ENCODE measurements at regions not wholly inside any gene's neighbourhood (a gene's known extent, or its start where the extent isn't known, plus 50 kb on each side); places are given as distances from the start of the nearest gene placed in this dataset.
"Not testable (repeated sequence)": the region's sequence is repeated elsewhere in the genome, so short reads cannot be mapped to it uniquely, and the experiment has no call there.

DNA sequence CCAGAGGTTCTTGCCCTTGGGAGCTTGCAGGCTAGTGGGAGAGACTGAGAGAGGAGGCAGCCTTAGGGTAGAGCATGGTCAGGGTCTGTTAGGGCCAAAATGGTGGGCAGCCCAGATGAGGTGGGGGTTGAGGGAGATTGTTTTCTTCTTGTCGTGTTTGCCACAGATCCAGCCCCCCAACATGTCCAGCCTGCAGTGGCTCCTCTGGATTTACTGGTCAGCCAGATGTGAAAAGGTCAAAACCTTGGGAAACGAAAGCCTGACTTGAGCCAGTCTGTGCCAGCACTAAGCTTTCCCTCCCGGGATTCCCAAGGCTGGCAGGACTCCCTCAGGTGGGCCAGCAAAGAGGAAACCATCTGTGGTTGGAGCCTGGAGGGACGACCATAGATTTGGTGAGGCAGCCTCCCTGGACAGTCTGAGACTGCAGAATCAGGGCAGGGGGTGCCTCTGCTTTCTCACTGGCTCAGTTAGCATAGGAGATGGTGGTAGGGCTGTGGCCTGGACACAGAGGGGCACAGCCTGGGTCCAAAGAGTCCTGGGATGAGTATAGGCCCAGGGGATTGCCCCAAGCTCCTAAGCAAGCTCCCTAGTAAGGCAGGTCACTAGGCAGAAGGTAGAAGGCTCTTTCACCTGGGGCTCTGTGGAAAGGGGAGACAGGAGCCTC is 51.2 kb upstream of the PRR23C start:
- DNase-seq: no peak
- in situ Hi-C loops (cut with HindIII; ENCODE audit: low pct_ligation_motif_present, low pct_unique_long_range_greater_than_20kb, low sequenced_read_pairs): no loop called here

- in situ Hi-C loops (cut with HindIII; ENCODE audit: low pct_ligation_motif_present, low pct_unique_long_range_greater_than_20kb, low sequenced_read_pairs): no loop called here
- no peak for DNase-seq
Measured at GRCh38 chr3:139096670-139097069, 52.0 kb upstream of the PRR23C start.

DNA sequence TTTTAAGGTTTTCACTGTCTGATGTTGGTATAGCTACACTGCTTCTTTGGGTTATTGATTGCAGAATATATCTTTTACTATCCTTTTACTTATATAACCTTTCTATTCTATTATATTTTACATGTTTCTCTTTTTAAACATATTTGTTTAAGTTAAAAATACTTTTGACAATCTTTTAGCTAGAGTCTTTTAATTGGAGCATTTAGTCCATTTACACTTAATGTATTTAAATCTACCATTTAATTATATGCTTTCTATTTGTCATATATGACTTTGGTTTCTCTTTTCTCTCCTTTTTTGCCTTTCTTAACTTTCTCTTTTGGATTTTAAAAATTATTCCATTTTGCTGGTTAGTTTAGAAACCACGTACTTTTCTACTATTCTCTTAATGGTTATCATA is 53.7 kb upstream of the PRR23C start:
- DNase-seq: no peak
- in situ Hi-C loops (cut with HindIII; ENCODE audit: low pct_ligation_motif_present, low pct_unique_long_range_greater_than_20kb, low sequenced_read_pairs): no loop called here

DNA sequence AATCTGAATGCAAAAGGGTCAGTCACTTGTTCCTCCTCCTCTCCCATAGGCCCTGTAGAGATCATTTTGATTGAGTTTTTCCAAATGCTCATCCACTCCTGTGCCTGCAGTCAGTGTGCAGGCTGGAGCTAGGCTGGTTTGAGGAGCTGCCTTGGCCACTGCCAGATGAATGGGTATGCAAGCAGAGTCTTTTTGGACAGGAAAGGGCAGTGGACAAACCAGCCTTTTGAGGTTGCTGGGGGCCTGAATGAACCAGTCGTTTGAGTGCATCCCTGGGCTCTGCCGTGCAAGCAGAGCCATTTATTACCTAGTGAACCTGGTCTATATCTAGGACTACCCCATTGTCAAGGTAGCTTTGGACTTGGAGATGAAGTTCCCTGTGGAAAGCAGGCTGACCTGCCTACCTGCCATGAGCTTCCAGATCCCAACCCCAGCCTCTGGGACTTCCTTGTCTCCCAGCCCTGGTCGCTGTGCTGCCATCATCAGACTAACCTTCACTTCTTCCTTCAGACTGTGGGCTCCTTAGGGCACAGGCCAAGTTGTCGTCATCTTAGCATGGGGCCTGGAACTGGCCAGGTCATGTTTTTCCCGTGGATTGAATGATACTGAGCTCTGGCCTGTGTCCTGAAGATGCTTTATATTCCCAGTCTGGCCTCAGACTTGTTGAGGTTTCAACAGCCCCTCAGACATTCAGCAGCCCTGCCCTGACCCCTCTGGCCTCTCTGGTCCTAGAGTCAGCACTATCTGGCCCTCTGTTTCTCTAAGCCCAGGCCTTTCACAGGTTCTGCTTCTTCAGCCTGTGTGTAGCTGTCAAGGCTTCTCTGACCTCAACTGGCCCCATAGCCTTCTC is 55.5 kb upstream of the PRR23C start:
- no peak for DNase-seq
- in situ Hi-C loops (cut with HindIII; ENCODE audit: low pct_ligation_motif_present, low pct_unique_long_range_greater_than_20kb, low sequenced_read_pairs): loop anchor here (25.0 kb wide), 1 partner anchor 212 kb away; no protein-coding TSS in a partner anchor

GRCh38 chr3:139100821-139101220 is 56.1 kb upstream of the PRR23C start:
- in situ Hi-C loops (cut with HindIII; ENCODE audit: low pct_ligation_motif_present, low pct_unique_long_range_greater_than_20kb, low sequenced_read_pairs): loop anchor here (25.0 kb wide), 1 partner anchor 211 kb away; no protein-coding TSS in a partner anchor
- DNase-seq: no peak

DNA sequence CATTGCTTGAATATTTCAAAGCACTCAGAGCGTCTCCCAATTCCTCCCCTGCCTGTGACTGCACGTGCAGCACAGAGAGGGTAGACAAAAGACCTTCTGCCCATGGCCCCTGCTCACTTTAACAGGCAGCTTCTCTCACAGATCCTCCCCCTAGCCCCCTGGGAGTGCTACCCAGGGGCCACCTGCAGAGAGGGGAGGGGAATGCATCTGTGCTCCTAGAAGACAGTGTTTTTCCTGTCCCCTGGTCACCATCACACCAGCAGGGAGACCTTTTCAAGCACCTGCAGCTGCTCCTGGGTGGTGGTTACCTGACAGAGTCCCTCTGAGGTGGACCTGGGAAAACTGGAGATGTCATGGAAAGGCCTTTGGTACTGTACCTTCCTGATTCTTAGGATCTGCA is 56.7 kb upstream of the PRR23C start:
- DNase-seq: no peak
- in situ Hi-C loops (cut with HindIII; ENCODE audit: low pct_ligation_motif_present, low pct_unique_long_range_greater_than_20kb, low sequenced_read_pairs): loop anchor here (25.0 kb wide), 1 partner anchor 211 kb away; no protein-coding TSS in a partner anchor

DNA sequence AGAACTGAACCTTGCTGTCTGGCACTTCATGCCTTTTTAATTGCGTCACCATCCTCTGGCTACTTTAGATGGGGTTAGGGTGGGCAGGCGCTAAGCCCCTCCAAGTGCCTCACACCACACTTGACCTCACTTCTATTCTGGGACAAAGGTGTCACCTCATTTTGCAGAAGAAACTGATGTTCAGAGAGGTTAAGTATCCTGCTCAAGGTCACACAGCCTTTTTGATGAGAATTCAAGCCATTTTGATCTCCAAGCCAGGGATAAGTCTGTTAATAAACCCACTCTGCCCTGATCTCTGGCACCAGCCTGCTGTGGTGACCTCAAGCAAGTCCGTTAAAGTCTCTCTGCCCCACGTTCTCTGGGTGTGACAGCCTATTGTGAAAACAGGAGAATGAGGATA is 58.8 kb upstream of the PRR23C start:
- DNase-seq: no peak

GRCh38 chr3:139104062-139104461 is 59.4 kb upstream of the PRR23C start:
- DNase-seq: no peak
- in situ Hi-C loops (cut with HindIII; ENCODE audit: low pct_ligation_motif_present, low pct_unique_long_range_greater_than_20kb, low sequenced_read_pairs): loop anchor here (25.0 kb wide), 1 partner anchor 208 kb away; no protein-coding TSS in a partner anchor

More for the DNA sequence above, 58.8 kb upstream of the PRR23C start:
- in situ Hi-C loops (cut with HindIII; ENCODE audit: low pct_ligation_motif_present, low pct_unique_long_range_greater_than_20kb, low sequenced_read_pairs): loop anchor here (25.0 kb wide), 1 partner anchor 209 kb away; no protein-coding TSS in a partner anchor

DNA sequence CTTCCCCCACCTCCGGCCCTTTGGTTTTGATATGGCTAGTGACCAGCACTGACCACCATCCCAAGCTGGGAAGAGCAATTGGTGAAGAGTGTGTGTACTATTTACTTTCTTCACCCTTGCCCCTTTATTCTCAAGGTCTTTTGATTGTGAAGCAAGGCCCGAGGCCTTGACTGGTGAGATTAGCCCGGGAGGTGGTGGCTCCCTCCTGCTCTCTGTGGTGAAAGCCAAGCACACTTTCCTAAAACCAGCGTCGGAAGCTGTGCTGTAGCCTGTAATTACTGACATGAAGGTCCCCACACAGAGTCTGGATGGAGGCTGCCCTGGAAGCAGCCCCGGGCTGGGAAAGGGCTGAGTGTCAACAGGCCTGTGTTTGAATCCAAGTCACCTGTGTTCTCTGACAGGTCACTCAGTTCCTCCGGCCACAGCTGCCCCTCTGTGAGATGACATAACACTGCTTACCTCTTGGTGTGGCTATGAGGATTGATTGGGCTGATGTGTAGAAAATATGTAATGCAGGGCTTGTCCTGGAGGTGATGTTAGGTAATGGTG is 60.5 kb upstream of the PRR23C start:
- in situ Hi-C loops (cut with HindIII; ENCODE audit: low pct_ligation_motif_present, low pct_unique_long_range_greater_than_20kb, low sequenced_read_pairs): loop anchor here (25.0 kb wide), 1 partner anchor 207 kb away; no protein-coding TSS in a partner anchor
- DNase-seq: no peak

DNA sequence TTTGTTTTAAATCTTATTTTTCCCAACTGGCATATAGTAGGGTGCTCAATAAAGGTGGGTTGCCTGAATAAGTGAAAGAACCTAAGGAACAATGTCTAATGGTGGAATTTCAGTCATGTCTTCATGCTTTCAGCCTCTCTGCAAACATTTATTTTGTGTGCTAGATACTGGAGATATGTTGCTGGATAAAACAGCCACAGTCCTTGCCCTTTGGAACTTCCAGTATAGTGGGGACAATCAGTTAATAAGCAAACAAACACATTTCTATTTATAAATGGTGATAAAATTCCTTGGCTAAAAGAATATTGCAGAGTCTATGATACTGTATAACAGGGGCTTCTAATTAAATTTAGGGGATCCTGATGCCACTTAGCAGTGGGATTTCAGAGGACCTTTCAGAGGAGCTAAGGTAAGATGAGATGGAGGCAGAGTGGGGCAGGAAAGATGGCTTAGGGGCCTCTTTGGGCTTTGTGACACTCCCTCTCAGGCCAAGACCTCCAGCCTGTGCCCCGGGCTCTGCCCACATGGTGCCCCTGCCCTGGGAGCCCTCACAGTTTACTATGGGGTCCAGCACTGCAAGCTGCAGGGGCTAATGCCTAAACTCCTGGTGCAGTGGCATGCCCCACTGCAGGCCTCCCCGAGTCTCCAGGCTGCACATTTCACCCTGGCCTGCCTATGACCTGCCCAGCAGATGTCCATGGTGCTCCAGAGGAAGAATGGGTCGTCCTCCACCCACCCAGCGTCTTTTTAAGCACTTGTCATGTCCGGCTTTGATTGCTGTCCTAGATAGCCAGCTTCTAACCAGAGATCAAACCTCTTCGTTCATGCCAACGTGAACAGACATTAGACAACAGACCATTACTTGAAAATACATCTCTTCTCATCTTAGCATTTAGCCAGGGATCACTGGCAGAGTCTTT is 61.6 kb upstream of the PRR23C start:
- no peak for DNase-seq
- in situ Hi-C loops (cut with HindIII; ENCODE audit: low pct_ligation_motif_present, low pct_unique_long_range_greater_than_20kb, low sequenced_read_pairs): loop anchor here (25.0 kb wide), 1 partner anchor 206 kb away; no protein-coding TSS in a partner anchor

GRCh38 chr3:139107424-139108252 is 62.9 kb upstream of the PRR23C start:
- DNase-seq: no peak
- in situ Hi-C loops (cut with HindIII; ENCODE audit: low pct_ligation_motif_present, low pct_unique_long_range_greater_than_20kb, low sequenced_read_pairs): loop anchor here (25.0 kb wide), 1 partner anchor 205 kb away; no protein-coding TSS in a partner anchor

GRCh38 chr3:139108253-139108969 is 63.7 kb upstream of the PRR23C start:
- DNase-seq: no peak
- in situ Hi-C loops (cut with HindIII; ENCODE audit: low pct_ligation_motif_present, low pct_unique_long_range_greater_than_20kb, low sequenced_read_pairs): loop anchor here (25.0 kb wide), 1 partner anchor 204 kb away; no protein-coding TSS in a partner anchor

DNA sequence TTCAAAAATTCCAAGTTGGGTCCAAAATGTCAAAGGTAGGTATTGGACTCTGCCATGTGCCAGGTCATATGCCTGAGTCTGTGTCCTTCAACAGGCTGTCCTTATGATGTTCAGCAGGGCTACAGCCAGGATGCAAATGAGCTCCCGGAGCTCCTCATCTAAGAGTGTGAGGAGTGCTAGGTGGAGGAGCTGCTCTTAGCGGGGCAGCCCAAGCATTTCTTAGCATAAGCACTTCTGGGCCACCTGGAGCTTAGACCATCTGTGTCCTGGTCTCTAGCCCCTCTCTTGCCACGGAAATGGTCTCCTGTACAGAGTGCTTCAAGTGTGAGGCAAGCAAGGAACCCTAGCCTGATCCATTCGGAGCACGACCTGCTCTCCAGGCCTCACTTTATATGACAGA is 64.6 kb upstream of the PRR23C start:
- no peak for DNase-seq
- in situ Hi-C loops (cut with HindIII; ENCODE audit: low pct_ligation_motif_present, low pct_unique_long_range_greater_than_20kb, low sequenced_read_pairs): loop anchor here (25.0 kb wide), 1 partner anchor 203 kb away; no protein-coding TSS in a partner anchor

- no peak for DNase-seq
- in situ Hi-C loops (cut with HindIII; ENCODE audit: low pct_ligation_motif_present, low pct_unique_long_range_greater_than_20kb, low sequenced_read_pairs): loop anchor here (25.0 kb wide), 1 partner anchor 202 kb away; no protein-coding TSS in a partner anchor
Measured at GRCh38 chr3:139110072-139110830, 65.6 kb upstream of the PRR23C start.

GRCh38 chr3:139110929-139111328 is 66.2 kb upstream of the PRR23C start:
- DNase-seq: not testable (repeated sequence)
- in situ Hi-C loops (cut with HindIII; ENCODE audit: low pct_ligation_motif_present, low pct_unique_long_range_greater_than_20kb, low sequenced_read_pairs): loop anchor here (25.0 kb wide), 1 partner anchor 201 kb away; no protein-coding TSS in a partner anchor

All from ACHN (cell line).